HuH-7.5 (cell line): ENCODE measurements at regions not wholly inside any gene's neighbourhood (a gene's known extent, or its start where the extent isn't known, plus 50 kb on each side); places are given as distances from the start of the nearest gene placed in this dataset.

Experiments
- DNase-seq: peaks from one replicate; pipeline ENCODE4 v3.0.0; 2011; ENCODE audit warnings: low spot score

DNA sequence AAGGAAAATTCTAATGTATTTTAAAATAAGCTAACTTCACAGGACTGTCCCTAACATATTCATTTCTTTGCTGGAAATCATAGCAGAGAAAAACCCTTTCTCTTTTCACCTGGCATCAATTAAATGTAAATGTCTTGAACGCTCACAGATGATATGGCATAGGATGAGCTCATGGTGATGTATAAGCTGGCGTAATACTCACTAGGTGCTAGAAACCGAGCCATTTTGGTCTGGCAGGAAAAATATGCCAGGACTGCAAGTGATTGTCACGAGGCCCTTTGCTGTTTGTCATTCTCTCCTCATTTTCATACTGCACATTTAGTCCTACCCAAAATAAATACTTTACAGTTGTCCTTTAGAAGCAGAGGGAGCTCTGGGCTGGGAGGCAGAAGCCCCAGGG lies 222.7 kb upstream of the LNX1 start:
- DNase-seq, result no peak

DNA sequence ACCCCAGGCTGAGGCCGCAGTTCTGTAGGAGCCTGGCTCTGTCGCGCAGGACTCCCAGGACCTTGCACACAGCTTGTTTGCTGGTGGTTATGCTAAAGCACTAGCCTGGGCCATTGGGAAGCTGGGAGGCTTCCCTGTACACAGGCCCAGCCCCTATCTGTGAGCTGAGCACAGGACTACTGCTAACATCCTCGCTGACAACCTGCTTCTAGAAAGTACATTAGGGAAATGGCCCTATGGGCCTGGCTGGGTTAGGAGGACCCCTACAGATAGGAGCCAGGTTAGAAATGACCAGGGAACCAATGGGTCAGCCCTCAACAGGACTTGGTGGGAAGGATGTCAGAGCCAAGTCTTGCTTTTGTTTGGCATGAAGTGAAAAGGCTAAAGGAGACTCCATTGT lies 219.4 kb upstream of the LNX1 start:
- no peak for DNase-seq

DNA sequence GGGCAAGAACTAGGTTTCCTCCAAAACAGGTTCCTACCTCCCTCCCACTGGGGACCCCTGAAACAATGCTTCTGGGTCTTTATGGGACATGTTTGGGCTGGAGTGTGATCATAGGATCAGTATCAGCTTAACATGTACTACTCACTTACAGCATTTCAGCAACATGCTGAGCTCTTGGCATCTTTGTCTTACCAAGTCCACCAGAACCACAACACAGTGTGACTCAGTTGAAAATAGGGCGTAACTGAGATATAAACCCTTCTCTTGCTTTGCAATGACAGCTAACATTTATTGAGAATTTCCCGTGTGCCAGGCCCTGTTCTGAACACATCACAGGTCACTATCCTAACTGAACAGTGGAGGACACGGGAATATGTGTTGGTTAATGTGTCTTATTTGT lies 218.5 kb upstream of the LNX1 start:
- DNase-seq, result no peak

DNA sequence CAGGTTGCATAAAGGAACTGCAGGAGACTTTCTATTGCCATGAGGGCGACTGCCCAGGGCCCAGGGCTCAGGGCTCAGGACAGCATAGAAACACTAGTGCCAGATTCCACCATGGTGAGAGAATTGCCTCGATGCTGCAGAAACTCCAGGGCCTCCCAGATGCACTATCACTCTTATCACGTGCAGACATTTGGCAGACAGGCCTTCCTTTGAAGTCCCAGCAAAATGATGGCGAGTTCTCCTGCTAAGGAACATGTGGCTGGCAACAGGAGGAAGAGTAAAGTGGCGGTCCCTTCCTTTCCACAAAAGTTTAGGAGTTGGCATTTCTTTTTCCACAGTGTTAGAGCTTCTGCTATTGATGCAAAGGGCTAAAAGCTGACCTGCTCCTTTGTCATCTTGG lies 214.0 kb upstream of the LNX1 start:
- no peak for DNase-seq

GRCh38 chr4:53804719-53805118 lies 213.4 kb upstream of the LNX1 start:
- peak; percentile 28 for DNase-seq

GRCh38 chr4:53802500-53802899 lies 211.2 kb upstream of the LNX1 start:
- no peak for DNase-seq

DNA sequence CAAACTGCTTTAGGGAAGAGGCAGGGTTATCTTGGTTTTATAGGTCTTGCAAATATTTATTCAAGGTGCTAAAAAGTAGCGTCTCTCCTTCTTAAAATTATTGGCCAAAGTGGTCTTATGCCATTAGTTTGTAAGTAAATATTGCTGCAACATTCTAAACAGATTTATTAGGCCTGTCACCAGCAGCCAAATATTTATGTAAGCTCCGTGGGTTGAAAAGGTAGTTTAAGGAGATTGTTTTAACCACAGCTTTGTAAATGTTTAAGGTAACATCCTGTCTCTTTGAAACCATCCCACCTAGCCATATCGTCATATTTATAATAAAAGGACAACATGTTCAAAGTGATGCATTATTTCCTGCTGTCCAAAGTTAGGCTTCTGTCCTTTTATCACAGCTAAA lies 210.1 kb upstream of the LNX1 start:
- no peak for DNase-seq

- DNase-seq, result no peak
Measured at GRCh38 chr4:53800741-53801140, 209.5 kb upstream of the LNX1 start.

GRCh38 chr4:53793096-53793495 lies 201.8 kb upstream of the LNX1 start:
- DNase-seq, result no peak

GRCh38 chr4:53790286-53790685 lies 199.0 kb upstream of the LNX1 start:
- no peak for DNase-seq

GRCh38 chr4:53788621-53789020 lies 197.3 kb upstream of the LNX1 start:
- DNase-seq, result no peak

DNA sequence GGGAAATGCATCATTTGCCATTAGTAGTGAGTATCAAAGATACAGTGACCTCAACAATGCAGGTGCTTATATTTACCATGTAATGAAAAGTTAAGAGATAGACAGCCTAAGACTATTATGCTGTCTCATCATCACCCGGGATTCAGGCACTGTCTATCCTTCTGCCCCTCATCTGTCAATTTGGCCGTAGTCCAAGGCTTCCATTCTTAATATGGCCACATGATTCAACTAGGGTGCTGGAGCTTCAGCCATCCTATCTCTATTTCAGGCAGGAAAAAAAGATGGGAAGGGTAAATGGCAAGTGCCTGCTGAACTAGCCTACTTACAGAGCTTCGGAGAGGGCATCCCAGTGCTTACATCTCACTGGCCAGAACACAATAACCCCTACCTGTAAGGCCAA lies 196.7 kb upstream of the LNX1 start:
- no peak for DNase-seq

GRCh38 chr4:53786632-53787031 lies 195.3 kb upstream of the LNX1 start:
- DNase-seq, result no peak

- DNase-seq, result no peak
Measured at GRCh38 chr4:53785996-53786395, 194.7 kb upstream of the LNX1 start.

- DNase-seq, result no peak
Measured at GRCh38 chr4:53784112-53784511, 192.8 kb upstream of the LNX1 start.

- DNase-seq, result no peak
Measured at GRCh38 chr4:53783208-53783859, 192.0 kb upstream of the LNX1 start.

GRCh38 chr4:53782458-53782845 lies 191.2 kb upstream of the LNX1 start:
- DNase-seq, result no peak

DNA sequence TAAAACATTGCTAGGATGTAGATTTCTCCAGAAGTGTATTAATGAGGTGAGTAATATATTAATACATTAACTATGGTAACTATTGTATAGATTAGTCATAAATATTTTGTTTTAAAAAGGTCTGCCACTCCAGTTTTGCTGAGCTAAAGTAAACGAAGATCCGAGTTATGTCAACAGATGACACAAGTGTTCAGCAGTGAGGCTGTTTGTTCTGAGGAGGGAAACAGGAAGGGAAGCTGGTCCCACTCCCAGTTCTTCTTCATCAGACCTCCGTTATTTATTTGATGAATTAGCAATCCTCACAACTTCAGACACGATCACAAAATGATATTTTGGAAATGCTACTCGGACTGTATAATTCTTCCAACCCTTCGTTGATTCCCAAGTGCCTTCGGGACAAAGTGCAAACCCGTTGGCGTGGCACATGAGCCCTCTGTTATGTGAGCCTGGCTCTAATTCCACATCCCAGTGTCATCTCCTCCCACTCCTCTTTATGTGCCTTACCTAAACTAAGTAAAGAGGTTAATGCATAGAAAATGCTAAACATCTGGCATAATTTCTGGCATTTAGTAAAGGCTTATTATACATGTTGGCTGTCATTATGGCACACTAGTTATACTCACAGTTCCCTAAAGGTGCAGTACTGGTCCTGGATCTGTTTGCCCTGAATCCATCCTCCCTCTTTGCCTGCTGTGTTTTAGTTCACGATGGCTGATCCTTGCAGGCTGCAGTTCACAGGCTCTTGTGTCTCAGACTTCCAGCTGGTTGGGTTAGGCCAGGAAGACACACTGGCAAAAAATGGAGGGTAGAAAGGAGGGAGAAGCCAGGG lies 190.6 kb upstream of the LNX1 start:
- DNase-seq, result peak; percentile 47

- DNase-seq, result no peak
Measured at GRCh38 chr4:53780736-53781400, 189.6 kb upstream of the LNX1 start.

GRCh38 chr4:53779025-53779424 lies 187.7 kb upstream of the LNX1 start:
- no peak for DNase-seq

DNA sequence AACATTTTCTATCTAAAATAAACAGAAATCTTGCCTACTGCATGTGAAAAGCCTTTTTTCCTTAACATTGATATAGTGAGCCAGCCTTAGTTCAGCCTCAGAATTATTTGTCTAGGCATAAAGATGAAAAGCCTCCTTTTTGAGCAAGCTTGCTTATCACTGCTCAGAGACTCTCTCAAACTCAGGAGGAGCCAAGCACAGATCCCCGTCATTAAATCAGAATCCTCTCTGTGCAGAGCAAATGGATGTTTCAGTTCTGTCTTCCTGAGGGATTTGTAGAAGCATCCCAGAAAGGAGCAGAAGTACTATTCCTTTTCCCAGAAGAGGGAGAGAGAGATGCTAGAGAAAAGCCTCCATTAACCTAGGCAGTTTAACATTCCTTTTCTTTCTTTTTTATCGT lies 186.9 kb upstream of the LNX1 start:
- no peak for DNase-seq

DNA sequence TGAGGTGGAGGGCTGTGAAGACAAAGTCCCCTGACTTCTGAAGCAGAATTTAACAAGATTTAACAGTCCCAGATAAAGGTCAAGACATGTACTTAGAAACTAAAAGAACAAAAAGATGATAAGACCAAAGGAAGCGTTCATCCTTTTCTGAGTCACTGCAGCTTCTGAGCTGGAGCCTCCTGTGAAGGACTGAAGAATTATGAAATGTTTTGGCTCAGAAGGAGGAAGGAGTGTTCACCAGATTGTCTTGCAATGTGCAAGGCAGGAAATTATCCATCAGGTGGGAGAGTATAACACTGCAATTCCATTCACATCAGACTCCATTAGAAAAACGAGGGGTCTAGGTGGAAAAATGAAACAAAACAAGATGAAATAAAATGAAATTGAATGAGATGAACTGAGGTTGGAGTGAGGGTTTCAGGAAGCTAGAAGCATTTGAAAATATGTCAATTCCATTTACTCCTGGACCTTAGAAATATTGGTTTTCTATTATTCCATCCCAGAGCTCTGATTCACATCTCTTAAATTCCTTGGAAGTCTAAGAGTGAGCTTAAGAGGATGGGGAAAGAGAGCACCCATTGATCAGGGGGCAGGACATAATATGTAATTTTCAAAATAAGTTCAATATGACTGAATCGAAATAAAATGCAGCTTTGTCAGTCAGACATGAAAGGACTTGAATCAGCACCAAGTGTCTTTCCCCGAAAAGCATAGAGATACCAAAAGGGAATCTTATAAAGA lies 186.1 kb upstream of the LNX1 start:
- DNase-seq, result no peak

- no peak for DNase-seq
Measured at GRCh38 chr4:53776141-53776540, 184.9 kb upstream of the LNX1 start.
